Activated gamma-delta T cell treated with Interleukin-2 at 50 U/mL for 16 hours (primary cell): ENCODE measurements at regions not wholly inside any gene's neighbourhood (a gene's known extent, or its start where the extent isn't known, plus 50 kb on each side); places are given as distances from the start of the nearest gene placed in this dataset.
"Not testable (repeated sequence)": the region's sequence is repeated elsewhere in the genome, so short reads cannot be mapped to it uniquely, and the experiment has no call there.

ENCODE experiments used
- DNase-seq: peaks from one replicate; pipeline ENCODE4 v3.0.0-alpha.2; 2020

- DNase-seq = peak; percentile 73
These were observed 670.1 kb downstream of the TMEM121 start for GRCh38 chr14:106196459-106196858.

DNA sequence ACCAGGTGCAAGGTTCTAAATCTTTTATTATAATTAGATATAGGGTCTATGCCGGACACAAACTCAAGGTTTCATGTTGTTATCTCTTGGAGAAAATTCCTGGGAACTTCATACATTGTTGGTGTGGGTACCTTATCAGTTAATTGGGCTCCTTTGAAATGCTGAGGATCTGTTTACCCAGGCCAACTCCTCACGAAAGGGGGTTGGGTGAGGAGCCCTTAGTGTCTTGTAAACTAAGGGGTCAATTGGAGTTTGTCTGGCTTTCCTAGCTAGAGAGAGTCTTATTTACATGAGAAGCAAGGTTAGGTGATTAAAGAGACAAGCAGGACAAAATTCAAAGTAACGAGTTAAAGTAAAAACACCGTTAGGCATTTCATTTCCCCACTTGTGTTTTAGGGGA lies 670.9 kb downstream of the TMEM121 start:
- not testable (repeated sequence) for DNase-seq

- no peak for DNase-seq
These were observed 672.7 kb downstream of the TMEM121 start for GRCh38 chr14:106199097-106199496.

GRCh38 chr14:106200541-106201315 lies 674.3 kb downstream of the TMEM121 start:
- DNase-seq = no peak

DNA sequence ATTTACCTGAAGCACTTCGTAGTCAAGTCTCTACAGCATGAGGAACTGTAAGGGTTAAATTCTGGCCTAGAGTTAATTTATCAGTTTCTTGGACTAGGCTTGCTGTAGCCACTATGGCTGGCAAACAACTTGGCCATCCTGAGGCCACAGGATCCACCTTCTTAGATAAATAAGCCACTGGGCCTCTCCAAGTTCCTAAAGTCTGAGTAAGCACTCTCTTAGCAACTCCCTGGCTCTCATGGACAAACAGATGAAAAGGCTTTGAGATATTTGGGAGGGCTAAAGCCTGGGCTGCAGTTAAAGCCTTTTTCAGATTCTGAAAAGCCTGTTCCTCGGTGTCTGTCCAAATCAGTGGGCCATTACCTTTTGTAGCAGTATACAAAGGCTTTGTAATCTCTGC lies 675.0 kb downstream of the TMEM121 start:
- no peak for DNase-seq

DNA sequence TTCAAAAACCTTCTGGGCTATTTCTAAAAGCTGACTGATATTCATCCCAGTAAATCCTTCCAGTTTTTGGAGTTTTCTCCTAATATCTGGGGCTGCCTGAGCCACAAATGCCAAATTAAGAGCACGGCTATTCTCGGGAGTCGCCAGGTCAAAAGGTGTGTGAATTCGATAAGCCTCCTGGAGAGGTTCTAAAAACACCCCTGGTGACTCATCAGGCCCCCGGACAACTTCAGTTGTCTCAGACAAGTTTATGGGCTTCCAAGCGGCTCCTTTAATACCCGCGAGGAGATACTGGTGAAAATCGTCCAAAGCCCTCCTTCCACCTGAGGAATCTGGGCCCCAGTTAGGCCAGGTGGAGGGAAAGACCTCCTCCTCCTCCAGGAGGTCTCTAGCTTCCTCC lies 677.1 kb downstream of the TMEM121 start:
- no peak for DNase-seq

- DNase-seq = no peak
These were observed 677.7 kb downstream of the TMEM121 start for GRCh38 chr14:106204063-106204462.

- no peak for DNase-seq
These were observed 680.9 kb downstream of the TMEM121 start for GRCh38 chr14:106207316-106207715.

- DNase-seq = no peak
These were observed 682.4 kb downstream of the TMEM121 start for GRCh38 chr14:106208794-106209193.

DNA sequence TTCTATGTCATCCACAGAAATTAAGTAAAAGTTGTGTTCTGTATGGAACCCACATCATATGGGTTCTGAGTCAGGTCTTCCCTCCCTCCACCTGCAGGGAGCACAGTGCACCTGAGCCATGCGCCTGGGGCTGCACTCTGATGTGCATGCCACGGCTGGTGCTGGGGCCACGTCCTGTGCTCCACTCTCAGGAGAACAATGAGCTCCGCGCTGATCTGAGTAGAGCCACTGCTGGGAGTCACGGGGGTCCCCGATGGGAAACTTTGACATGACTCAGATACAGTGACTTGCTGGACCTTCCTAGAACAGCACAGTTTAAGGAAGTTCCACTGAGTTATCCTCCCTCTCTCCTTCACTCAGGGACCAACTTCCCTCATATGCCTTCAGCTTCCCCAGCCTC lies 683.4 kb downstream of the TMEM121 start:
- no peak for DNase-seq

- DNase-seq = peak; percentile 29
These were observed 684.3 kb downstream of the TMEM121 start for GRCh38 chr14:106210650-106211049.

- DNase-seq = no peak
These were observed 685.0 kb downstream of the TMEM121 start for GRCh38 chr14:106211334-106211900.

DNA sequence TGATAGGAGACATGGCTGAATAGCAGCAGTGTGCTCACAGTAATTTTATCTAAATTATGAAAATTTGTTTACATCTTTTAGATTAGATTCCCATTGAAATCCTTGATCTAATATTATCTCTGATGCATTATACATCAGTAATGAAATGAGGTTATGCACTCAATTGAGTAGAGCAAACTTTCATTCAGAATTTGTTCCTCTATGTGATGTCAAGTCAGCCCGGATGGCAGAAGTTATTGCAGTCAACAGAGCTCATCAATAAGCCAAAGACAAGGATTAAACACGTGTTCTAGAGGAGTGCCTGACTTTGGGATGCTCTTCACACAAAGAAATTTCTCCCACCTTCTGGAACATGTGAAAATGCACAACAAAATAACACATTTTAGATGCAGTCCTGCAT lies 688.8 kb downstream of the TMEM121 start:
- DNase-seq = no peak

GRCh38 chr14:106216679-106217078 lies 690.3 kb downstream of the TMEM121 start:
- no peak for DNase-seq

- DNase-seq = no peak
These were observed 691.8 kb downstream of the TMEM121 start for GRCh38 chr14:106218174-106218573.

DNA sequence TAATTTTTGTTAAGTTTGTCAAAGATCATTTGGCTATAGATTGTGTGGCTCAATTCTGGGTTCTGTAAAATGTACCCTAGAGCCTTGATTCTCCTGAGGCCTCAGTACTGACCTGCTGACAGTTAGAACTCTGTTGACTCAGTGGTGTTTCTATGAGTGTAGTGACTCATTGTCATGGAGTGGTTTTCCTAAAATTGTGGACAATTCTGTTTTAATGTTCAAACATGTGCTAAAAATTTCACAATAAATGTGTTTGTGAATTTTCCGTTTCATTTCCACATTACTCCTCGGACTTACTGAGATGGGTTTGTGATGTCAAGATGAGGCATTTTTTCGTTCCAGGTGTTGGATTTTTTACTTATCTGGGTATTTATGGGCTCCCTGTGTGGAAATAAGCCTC lies 695.9 kb downstream of the TMEM121 start:
- no peak for DNase-seq

GRCh38 chr14:106222731-106223130 lies 696.3 kb downstream of the TMEM121 start:
- no peak for DNase-seq

- DNase-seq = no peak
These were observed 701.4 kb downstream of the TMEM121 start for GRCh38 chr14:106227793-106228192.

GRCh38 chr14:106228541-106229158 lies 702.3 kb downstream of the TMEM121 start:
- peak; percentile 47 for DNase-seq

- no peak for DNase-seq
These were observed 703.7 kb downstream of the TMEM121 start for GRCh38 chr14:106230071-106230470.

DNA sequence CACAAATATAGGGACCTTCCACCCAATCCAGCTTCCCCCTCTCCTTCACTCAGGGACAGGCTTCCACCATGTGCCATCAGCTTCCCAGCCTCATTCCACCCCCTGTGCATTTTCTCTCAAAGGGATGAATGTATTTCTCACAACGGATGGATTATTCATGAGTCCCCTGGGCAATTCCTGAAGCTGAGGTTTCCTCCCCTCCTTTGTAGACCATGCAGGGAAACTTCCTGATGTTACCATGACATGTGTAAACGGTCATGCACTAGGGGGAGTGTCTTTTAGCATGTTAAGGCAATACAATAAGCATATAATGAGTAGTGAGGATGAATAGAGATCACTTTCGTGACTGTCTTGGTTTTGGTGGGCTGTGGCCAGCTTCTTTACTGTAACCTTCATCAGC lies 706.8 kb downstream of the TMEM121 start:
- DNase-seq = not testable (repeated sequence)

DNA sequence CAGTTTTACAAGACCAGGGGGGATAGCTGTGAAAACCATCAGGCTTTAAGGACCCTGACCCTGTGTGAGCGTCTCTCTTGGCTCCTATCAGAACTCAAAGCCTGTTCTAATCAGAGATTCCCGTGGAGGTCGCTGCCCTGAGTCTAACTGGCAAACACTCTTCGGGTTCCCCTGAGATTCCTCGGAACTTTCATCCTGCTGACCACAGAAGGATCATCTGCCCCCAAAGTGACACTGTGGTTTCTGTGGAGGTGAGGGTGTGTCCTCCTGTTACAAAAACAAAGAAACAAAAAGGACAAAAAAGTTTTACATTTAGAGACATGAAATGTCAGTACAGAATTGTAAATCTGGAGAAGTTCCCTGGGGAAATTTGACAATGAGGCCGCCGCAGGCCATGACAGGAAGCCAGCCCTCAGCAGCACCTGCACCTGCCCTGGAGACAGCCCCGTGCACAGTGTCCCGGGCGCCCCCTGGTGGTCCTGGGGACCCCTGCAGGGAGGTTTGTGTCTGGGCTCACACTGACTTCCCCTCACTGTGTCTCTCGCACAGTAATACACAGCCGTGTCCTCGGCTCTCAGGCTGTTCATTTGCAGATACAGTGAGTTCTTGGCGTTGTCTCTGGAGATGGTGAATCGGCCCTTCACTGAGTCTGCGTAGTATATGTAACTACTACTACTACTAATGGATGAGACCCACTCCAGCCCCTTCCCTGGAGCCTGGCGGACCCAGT lies 708.3 kb downstream of the TMEM121 start:
- peak; percentile 35 for DNase-seq

DNA sequence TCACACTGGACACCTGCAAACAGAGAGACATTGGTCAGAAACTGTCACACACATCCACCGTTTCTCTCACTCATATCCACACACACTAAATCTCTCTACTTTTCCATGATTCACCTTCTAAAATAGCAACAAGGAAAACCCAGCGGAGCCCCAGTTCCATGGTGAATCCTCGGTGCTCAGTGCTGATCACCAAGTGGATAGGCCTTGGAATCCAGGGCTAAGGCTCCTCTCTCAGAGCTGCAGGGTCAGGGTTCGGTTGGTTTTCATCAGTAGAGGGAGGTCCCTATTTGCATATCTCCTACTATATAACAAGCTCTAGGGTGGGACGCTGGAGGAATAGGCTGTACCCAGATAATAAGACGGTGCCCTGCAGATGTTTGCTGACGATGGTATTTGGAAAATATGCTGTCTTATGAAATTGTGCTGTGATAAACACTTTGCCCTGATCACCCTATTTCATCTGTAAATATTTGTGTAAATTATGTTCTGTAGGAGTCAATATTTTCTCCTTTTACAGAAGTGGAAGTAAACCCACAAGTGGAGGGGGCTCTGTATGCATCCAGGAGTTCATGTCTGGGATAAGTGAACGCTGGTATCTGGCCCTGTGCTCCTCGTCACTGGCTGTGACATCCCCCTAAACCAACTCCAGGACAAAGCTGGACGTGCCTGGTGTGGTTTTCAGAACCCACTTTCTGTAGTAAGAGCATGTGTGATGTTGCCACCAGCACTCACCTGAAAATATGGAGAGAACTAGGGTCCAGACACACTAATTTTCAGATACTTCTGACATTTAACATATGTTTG lies 709.2 kb downstream of the TMEM121 start:
- DNase-seq = no peak
